Endothelial cell of umbilical vein (primary cell): ENCODE measurements at regions not wholly inside any gene's neighbourhood (a gene's known extent, or its start where the extent isn't known, plus 50 kb on each side); places are given as distances from the start of the nearest gene placed in this dataset.

ENCODE experiments used
- BruUV-seq: library from RNA; stranded (reverse); fragments of 400-500 nt; replicated peaks from 2 replicates; lab custom pipeline; 2021; lab: Mats Ljungman, UMichigan
- CTCF ChIA-PET: fragments of 300-600, 350-600 bp; sonication (Branson Sonifier 250); formaldehyde crosslinking; loops from one replicate; lab custom pipeline; 2021; ENCODE audit warnings: antibody characterized with exemption, inconsistent platforms; lab: Charles Lee
- POLR2A ChIA-PET: fragments of 300-600, 350-600 bp; sonication (Branson Sonifier 250); formaldehyde crosslinking; loops from one replicate; lab custom pipeline; 2021; ENCODE audit warnings: antibody characterized with exemption, inconsistent platforms; lab: Charles Lee
- DNase-seq: peaks from one replicate; pipeline ENCODE4 v3.0.0-alpha.2; 2011; ENCODE audit warnings: low read depth, low spot score
- FAIRE-seq: peaks from 2 replicates; lab custom pipeline; 2011; peaks lifted over from hg19 to GRCh38; lab: Jason Lieb, UNC
- H2AFZ ChIP-seq: 2 replicates; pipeline ENCODE4 v1.6.0; 2012; ENCODE audit warnings: low read depth, low read length, control low read depth, inconsistent platforms
- H3K27ac ChIP-seq: 2 replicates; pipeline ENCODE4 v1.5.1; 2011; ENCODE audit warnings: low read depth, mild to moderate bottlenecking, control low read depth, low read length, moderate library complexity; ENCODE audit not compliant: insufficient read depth
- H3K27me3 ChIP-seq, 2 experiments: 2 replicates each; pipeline versions ENCODE4 v1.6.0 to v1.6.1; 2011; ENCODE audit warnings: low read length in 2 of 2, mixed read lengths in 1 of 2; ENCODE audit not compliant: control insufficient read depth in 2 of 2, insufficient read depth in 2 of 2
- H3K36me3 ChIP-seq, 2 experiments: 2 replicates in 1 of 2; 3 replicates in 1 of 2; pipeline ENCODE4 v1.5.1; 2011; ENCODE audit warnings: low read length in 2 of 2, mild to moderate bottlenecking in 1 of 2, moderate library complexity in 1 of 2; ENCODE audit not compliant: control insufficient read depth in 2 of 2, insufficient read depth in 2 of 2; ENCODE audit errors: extremely low read depth in 1 of 2
- H3K4me1 ChIP-seq: 3 replicates; pipeline ENCODE4 v1.5.1; 2011; ENCODE audit warnings: mild to moderate bottlenecking, low read length; ENCODE audit not compliant: control insufficient read depth, insufficient read depth; ENCODE audit errors: extremely low read depth
- H3K4me2 ChIP-seq: 2 replicates; pipeline ENCODE4 v1.6.1; 2011; ENCODE audit warnings: low read length, control low read depth, mixed read lengths; ENCODE audit not compliant: insufficient read depth
- H3K4me3 ChIP-seq, 3 experiments: fragments of 200-600 bp in 1 of 3; sonication (generic), shearing (Covaris generic) in 1 of 3; replicated peaks in 1 of 3; 2 replicates each; pipeline ENCODE4 v1.5.1; 2011 to 2016; ENCODE audit warnings: control low read depth in 3 of 3, low read length in 3 of 3, mild to moderate bottlenecking in 2 of 3, inconsistent platforms in 1 of 3, low read depth in 1 of 3, moderate library complexity in 1 of 3; ENCODE audit not compliant: insufficient read depth in 1 of 3
- H3K79me2 ChIP-seq: 2 replicates; pipeline ENCODE4 v1.6.0; 2012; ENCODE audit warnings: low read length, inconsistent platforms; ENCODE audit not compliant: control insufficient read depth, insufficient read depth
- H3K9ac ChIP-seq: replicated peaks from 2 replicates; pipeline ENCODE3; 2011; ENCODE audit warnings: low read length, control low read depth; ENCODE audit not compliant: insufficient read depth; ENCODE audit errors: extremely low read depth
- H3K9me1 ChIP-seq: replicated peaks from 3 replicates; pipeline ENCODE4 v1.6.0; 2011; ENCODE audit warnings: mild to moderate bottlenecking, low read length; ENCODE audit not compliant: control insufficient read depth, insufficient read depth; ENCODE audit errors: extremely low read depth
- H3K9me3 ChIP-seq: replicated peaks from 2 replicates; pipeline ENCODE4 v1.5.1; 2012; ENCODE audit warnings: low read length, inconsistent platforms; ENCODE audit not compliant: control insufficient read depth, insufficient read depth
- H4K20me1 ChIP-seq: replicated peaks from 2 replicates; pipeline ENCODE3; 2011; ENCODE audit warnings: mild to moderate bottlenecking, low read length; ENCODE audit not compliant: control insufficient read depth, insufficient read depth; ENCODE audit errors: extremely low read depth
- EZH2 ChIP-seq: IDR thresholded peaks from 2 replicates; pipeline ENCODE4 v1.6.1; 2012; ENCODE audit warnings: borderline replicate concordance, low read depth, mild to moderate bottlenecking, moderate library complexity, low read length, inconsistent platforms; ENCODE audit not compliant: severe bottlenecking
- GATA2 ChIP-seq: IDR thresholded peaks from 2 replicates; pipeline ENCODE4 v1.7.0; 2011; ENCODE audit warnings: low read depth, mild to moderate bottlenecking, moderate library complexity, mixed read lengths, low read length; ENCODE audit not compliant: insufficient read length, insufficient read depth
- MAX ChIP-seq: IDR thresholded peaks from 2 replicates; pipeline ENCODE4 v1.6.1; 2011; ENCODE audit not compliant: insufficient read depth, insufficient read length
- dilution Hi-C: fragments of 300-500 bp; cut with MboI; formaldehyde crosslinking; loops from one replicate; pipeline ENCODE4 v1.15.0; 2019; ENCODE audit warnings: low sequenced_read_pairs; ENCODE audit not compliant: extremely low pct_ligation_motif_present
- intact Hi-C: fragments of 100-400 bp; cut with micrococcal nuclease; formaldehyde crosslinking; loops from one replicate; pipeline ENCODE4 v1.10.0; 2022

- Histone ChIP-seq H3K27me3 (no peaks in the 10 kb centered on the region), H3K9me3 (no peaks in the 10 kb centered on the region), H3K36me3 (no peaks in the 10 kb centered on the region), H3K4me2 (no peak overlapping the region), H3K27ac (no peak overlapping the region), H3K9me1 (no peaks in the 10 kb centered on the region), H3K4me3 (no peak overlapping the region), H3K9ac (no peak overlapping the region), H3K4me1 (peaks cover 28% of the 10 kb centered on the region), H2AFZ (no peak overlapping the region), H3K79me2 (no peaks in the 10 kb centered on the region), H4K20me1 (no peaks in the 10 kb centered on the region)
- dilution Hi-C loops, result no loop called here
- POLR2A ChIA-PET, result no interaction called here
- TF ChIP-seq MAX (no peak), GATA2 (no peak), EZH2 (no peak)
- BruUV-seq, result no TSS peak
- DNase-seq (no peak), FAIRE-seq (no peak)
- CTCF ChIA-PET, result interaction anchor here (1.7 kb wide), 1 partner anchor 24 kb away, joined by 7 read pairs; no protein-coding TSS in a partner anchor
- intact Hi-C loops, result no loop called here
Observed at GRCh38 chr12:104406164-104406563, 50.6 kb upstream of the CHST11 start.
